Lung (tissue), 11 donors: ENCODE measurements at regions not wholly inside any gene's neighbourhood (a gene's known extent, or its start where the extent isn't known, plus 50 kb on each side); places are given as distances from the start of the nearest gene placed in this dataset.

Experiments used
- ATAC-seq: fragments of 200-7000 bp; cut with Tn5 transposase; one replicate; pipeline ENCODE4 v1.9.1; 2020; ENCODE audit warnings: moderate number of reproducible peaks; ENCODE audit not compliant: insufficient read depth, low FRiP score
- DNase-seq, 3 donors: peaks; one replicate each; pipeline ENCODE4 v3.0.0-alpha.2; 2013 to 2017
- H3K27ac ChIP-seq, 2 donors: one replicate each; pipeline ENCODE4 v1.5.1; 2013; ENCODE audit warnings: mild to moderate bottlenecking in 2 of 2, moderate library complexity in 2 of 2, control low read depth in 1 of 2, inconsistent platforms in 1 of 2, low read depth in 1 of 2, low read length in 1 of 2
- H3K27me3 ChIP-seq, 3 donors: one replicate each; pipeline ENCODE4 v1.5.1; 2013; ENCODE audit warnings: low read length in 2 of 3; ENCODE audit not compliant: control insufficient read depth in 3 of 3, insufficient read depth in 3 of 3
- H3K36me3 ChIP-seq, 4 donors: one replicate each; pipeline ENCODE4 v1.5.1; 2013; ENCODE audit warnings: low read length in 4 of 4, mild to moderate bottlenecking in 1 of 4, moderate library complexity in 1 of 4; ENCODE audit not compliant: control insufficient read depth in 4 of 4, insufficient read depth in 4 of 4
- H3K4me1 ChIP-seq, 5 donors: one replicate each; pipeline ENCODE4 v1.5.1; 2013; ENCODE audit warnings: low read length in 5 of 5, mild to moderate bottlenecking in 2 of 5, moderate library complexity in 1 of 5; ENCODE audit not compliant: control insufficient read depth in 5 of 5, insufficient read depth in 5 of 5
- H3K4me3 ChIP-seq: one replicate; pipeline ENCODE4 v1.5.1; 2013; ENCODE audit warnings: mild to moderate bottlenecking, control low read depth, moderate library complexity
- H3K9ac ChIP-seq, 2 donors: one replicate each; pipeline ENCODE4 v1.5.1; 2013; ENCODE audit warnings: low read length in 2 of 2, control low read depth in 1 of 2; ENCODE audit not compliant: insufficient read depth in 1 of 2
- H3K9me3 ChIP-seq, 4 donors: one replicate each; pipeline ENCODE4 v1.5.1; 2013; ENCODE audit warnings: low read length in 3 of 4, mild to moderate bottlenecking in 1 of 4, moderate library complexity in 1 of 4; ENCODE audit not compliant: control insufficient read depth in 4 of 4, insufficient read depth in 3 of 4
- WGBS, 2 donors: extraction: QIAGEN DNeasy Blood & Tissue Kit; methylation state at CpG; one replicate each; pipeline ENCODE4 v1.1.7; 2013; 5-methylcytosine and 5-hydroxymethylcytosine counted together
- TF ChIP-seq, protein P1 (sequence below): IDR thresholded peaks from 2 replicates; pipeline ENCODE4 v1.5.1; 2012; ENCODE audit warnings: mild to moderate bottlenecking; ENCODE audit errors: control extremely low read depth, extremely low read depth
- donor health status: control.
- donor health status: control.
- donor health status: Bipolar disorder and iron deficiency.
- donor health status: healthy.
- donor health status: DM: yes; HTN: yes; CAD: no.

DNA sequence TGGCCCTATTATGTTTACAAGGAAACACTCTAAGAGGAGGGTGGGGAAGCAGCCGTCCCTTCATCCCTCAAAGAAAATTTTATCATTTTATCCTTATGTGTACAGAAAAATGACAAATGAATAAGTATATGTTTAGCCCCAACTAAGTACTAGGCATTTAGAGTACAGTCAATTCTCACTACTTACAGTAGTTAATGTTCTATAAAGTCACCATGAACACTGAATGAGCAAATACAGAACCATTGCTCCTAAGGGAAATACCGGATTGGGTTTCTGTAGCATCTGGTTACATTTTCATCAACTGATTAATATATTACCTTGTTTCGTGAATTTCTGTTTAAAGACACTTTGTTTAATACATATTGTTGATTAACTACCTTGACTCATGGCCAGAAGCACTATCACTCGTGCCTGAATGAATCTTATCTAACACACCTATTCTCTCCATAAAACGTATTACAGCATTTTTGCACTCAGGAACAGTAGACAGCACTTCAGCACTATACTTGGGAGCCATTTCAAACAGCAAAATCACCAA is 109.3 kb downstream of the ASB9 start:
- TF ChIP-seq, protein P1, sequence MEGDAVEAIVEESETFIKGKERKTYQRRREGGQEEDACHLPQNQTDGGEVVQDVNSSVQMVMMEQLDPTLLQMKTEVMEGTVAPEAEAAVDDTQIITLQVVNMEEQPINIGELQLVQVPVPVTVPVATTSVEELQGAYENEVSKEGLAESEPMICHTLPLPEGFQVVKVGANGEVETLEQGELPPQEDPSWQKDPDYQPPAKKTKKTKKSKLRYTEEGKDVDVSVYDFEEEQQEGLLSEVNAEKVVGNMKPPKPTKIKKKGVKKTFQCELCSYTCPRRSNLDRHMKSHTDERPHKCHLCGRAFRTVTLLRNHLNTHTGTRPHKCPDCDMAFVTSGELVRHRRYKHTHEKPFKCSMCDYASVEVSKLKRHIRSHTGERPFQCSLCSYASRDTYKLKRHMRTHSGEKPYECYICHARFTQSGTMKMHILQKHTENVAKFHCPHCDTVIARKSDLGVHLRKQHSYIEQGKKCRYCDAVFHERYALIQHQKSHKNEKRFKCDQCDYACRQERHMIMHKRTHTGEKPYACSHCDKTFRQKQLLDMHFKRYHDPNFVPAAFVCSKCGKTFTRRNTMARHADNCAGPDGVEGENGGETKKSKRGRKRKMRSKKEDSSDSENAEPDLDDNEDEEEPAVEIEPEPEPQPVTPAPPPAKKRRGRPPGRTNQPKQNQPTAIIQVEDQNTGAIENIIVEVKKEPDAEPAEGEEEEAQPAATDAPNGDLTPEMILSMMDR, result no peak
- DNase-seq (no peak), ATAC-seq (no peak)
- Histone ChIP-seq H3K27ac (no peak overlapping the region), H3K4me3 (no peak overlapping the region), H3K36me3 (no peaks in the 10 kb centered on the region), H3K27me3 (peaks cover 0 to 65% (median 26%) of the 10 kb centered on the region in 3 donors), H3K9me3 (peaks cover 0 to 2% (median 0%) of the 10 kb centered on the region in 4 donors), H3K4me1 (no peaks in the 10 kb centered on the region), H3K9ac (no peak overlapping the region)
- WGBS, 2 donors, result 62 to 86% methylated on average over 5 of the region's 5 CpGs

DNA sequence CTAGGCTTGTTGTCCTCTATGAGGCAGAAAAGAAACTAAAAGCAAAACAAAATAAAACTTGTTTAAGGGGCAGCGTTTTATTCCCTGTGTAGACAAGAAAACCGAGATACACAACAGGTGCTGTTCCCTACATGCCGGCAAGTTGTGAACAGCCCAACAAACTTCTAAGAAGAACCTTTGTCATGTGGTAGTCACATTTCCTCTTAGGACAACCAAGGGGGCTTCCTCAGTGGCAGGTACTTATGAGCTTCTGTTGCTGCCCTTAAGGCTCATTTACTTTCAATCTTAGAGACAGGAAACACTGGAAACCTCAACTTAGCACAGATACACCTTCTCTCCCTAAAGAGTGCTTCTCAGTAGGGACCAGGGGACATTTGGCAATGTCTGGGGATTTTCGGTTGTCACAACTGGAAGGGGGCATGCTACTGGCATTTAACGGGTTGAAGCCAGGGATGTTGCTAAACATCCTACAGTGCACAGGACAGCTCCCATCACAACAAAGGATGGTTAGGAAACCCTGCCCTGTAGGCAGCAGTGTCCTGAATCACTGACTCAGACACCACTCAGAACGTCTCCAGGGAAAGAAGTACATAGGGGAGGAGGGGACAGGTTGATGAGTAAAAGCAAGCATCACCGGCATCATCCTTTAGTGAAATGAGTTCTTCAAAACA is 111.0 kb downstream of the ASB9 start:
- TF ChIP-seq, protein P1, result no peak
- no peak for ATAC-seq
- Histone ChIP-seq H3K9ac (no peak overlapping the region), H3K27ac (no peak overlapping the region), H3K27me3 (peaks cover 0 to 55% (median 29%) of the 10 kb centered on the region in 3 donors), H3K4me3 (no peak overlapping the region), H3K4me1 (no peaks in the 10 kb centered on the region), H3K36me3 (no peaks in the 10 kb centered on the region), H3K9me3 (peaks cover 0 to 2% (median 0%) of the 10 kb centered on the region in 4 donors)
- no peak for DNase-seq
- whole genome bisulfite sequencing, 2 donors, result 76 to 90% methylated on average over 7 of the region's 7 CpGs

DNA sequence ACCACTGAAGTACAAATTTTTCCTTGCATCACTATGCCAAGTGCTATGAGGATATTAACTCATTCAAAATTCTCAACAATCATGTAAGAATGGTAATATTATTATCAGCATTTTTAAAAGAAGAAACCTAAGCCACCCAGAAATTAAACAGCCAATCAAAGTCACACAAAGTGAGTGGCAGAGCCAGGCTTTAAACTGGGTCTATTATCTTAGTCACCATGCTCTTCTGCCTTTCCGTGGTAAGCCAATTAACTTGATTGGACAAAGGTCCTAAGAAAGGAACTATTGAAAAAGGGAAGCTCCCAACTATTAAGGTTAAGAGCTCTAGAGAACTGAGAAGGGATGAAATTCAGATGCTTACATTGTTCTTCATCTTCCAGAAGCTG is 111.5 kb downstream of the ASB9 start:
- H3K27me3 ChIP-seq, result peaks cover 0 to 52% (median 31%) of the 10 kb centered on the region in 3 donors
- WGBS, 2 donors, result 53 to 72% methylated on average over 1 of the region's 1 CpG
- DNase-seq, result no peak
- H3K9me3 ChIP-seq, result peaks cover 0 to 2% (median 0%) of the 10 kb centered on the region in 4 donors
- no peaks in the 10 kb centered on the region for H3K4me1 ChIP-seq
- H3K36me3 ChIP-seq, result no peaks in the 10 kb centered on the region
- no peak for ATAC-seq
- H3K9ac ChIP-seq, result no peak overlapping the region
- TF ChIP-seq, protein P1, result no peak
- H3K4me3 ChIP-seq, result no peak overlapping the region
- no peak overlapping the region for H3K27ac ChIP-seq
